NCI-H82 treated with DMSO at 0.1 percent for 48 hours (cell line): ENCODE measurements at regions not wholly inside any gene's neighbourhood (a gene's known extent, or its start where the extent isn't known, plus 50 kb on each side); places are given as distances from the start of the nearest gene placed in this dataset.
"Not testable (repeated sequence)": the region's sequence is repeated elsewhere in the genome, so short reads cannot be mapped to it uniquely, and the experiment has no call there.

ENCODE experiments used
- DNase-seq: peaks from one replicate; lab custom pipeline; 2025; ENCODE audit not compliant: unreplicated experiment; lab: John Stamatoyannopoulos, UW

DNA sequence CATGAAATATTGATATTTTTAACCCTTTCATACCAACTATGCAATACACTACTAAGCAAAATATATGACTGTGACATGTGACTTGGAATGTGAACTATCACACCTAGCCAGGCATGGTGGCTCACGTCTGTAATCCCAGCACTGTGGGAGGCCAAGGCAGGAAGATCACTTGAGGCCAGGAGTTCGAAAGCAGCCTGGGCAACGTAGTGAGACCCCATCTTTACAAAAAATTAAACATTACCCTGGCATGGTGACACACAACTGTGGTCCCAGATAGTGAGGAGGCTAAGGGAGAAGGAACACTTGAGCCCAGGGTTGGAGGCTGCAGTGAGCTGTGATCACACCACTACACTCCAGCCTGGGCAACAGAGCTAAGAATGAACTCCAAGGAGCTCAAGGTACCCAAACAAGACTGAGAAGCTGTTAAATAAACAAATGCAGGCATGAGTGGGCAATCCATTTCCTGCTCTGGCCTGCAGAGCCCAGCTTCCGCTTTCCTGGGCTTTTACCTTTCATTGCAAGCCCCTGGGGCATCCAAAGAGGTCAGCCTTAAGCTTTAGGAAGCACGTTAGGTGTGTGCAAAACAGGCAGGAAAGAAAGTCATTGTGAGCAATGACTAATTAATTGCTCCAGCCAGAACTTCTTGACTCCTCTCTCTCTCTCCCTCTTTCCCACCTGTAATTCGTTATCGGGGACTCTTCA, 162.1 kb upstream of the FOXK1 start:
- no peak for DNase-seq

DNA sequence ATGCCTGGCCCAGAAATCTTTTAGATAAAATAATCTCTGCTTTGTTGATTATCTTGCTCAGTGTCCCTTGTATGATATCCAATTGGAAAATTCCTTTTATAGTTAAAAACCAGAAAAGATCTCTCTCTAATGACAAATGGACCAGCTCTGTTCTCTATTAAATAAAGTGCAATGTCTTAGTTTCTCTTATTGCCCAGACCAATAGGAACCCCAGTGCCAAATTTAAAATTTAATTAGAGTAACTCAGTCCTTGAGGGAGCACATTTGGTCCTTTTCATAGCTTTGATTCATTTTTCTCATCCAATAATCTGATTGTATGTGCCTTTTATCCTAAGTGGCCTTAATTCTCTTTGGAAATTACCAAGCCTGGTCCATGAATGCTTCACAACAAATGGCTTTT, 158.9 kb upstream of the FOXK1 start:
- no peak for DNase-seq

DNA sequence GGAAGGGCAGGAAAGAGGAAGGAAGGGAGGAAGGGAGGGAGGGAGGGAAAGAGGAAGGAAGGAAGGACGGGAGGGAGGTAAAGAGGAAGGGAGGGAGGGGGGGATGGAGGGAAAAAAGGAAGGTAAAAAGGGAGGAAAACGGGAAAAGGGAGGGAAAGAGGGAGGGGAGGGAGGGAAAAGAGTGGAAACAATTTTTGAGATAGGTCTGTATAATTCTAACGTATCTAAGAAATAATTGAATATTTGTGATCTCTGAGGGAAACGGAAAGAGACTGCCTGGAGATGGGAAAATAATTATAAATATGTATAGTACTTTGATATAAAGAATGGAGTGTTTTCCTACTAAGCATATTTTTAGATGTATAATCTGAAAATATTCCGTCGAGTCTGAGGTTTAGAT, 158.2 kb upstream of the FOXK1 start:
- DNase-seq, result no peak

DNA sequence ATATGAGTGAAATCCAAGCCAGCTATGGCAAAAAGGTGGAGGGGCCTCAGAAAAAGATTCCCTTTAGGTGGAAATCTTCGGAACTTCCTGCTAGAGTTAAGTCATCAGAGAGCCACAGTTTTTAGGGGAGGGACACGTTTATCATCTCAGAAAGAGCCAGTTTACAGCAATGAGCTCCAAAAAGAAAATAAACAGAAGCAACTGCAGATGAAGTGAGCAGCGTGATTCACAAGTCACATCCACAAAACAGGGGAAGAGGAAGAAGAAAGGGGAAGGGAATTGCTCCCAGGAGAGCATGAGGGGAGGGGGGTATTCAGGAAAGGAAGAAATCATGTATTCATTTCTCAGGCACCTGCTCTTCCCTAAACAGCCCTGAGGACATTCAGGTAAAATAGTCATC, 156.2 kb upstream of the FOXK1 start:
- DNase-seq, result no peak

DNA sequence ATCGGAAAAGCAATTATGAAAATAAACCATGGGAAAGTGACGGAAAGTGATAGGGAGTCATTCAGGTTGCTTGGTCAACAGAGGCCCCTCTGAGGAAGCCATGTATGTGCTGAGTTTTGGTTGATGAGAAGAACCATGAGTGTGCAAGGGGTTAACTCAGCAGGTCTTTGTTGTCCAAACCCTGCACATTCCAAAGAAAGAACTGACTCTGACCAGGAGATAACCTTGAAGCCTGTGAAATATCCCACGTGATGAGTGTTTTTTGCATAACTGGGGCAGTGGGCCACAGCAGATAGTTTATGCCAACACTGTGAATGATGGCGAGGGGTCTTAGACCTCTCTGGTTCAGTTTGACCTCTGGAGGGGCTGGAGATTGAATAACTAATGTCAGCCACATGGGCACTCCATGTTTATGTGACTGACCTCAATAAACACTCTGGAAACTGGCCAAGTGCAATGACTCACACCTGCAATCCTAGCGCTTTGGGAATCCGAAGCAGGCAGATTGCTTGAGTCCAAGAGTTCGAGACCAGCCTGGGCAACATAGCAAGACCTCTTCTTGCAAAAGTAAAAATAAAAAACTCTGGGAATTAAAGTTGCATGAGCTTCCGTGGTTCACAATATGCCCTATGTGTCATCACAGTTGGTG, 154.0 kb upstream of the FOXK1 start:
- no peak for DNase-seq

DNA sequence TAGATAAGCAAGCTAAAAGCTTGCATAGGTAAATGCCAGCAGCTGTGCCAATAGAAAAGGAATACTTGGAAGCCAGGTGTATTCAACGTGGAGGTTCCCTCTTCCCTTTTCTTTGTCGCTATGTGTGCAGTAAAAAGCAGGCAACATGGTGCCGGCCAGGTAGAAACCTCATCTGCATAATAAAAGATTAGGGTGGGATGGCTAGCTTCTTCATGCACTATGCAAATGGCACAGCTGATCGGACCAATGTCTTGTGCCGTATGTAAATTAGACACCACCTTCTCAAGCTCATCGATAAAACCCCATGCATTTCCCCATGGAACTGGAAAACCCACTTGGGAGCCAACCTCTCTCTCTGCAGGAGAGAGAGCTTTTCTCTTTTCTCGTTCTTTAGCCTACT, 150.9 kb upstream of the FOXK1 start:
- DNase-seq, result no peak

DNA sequence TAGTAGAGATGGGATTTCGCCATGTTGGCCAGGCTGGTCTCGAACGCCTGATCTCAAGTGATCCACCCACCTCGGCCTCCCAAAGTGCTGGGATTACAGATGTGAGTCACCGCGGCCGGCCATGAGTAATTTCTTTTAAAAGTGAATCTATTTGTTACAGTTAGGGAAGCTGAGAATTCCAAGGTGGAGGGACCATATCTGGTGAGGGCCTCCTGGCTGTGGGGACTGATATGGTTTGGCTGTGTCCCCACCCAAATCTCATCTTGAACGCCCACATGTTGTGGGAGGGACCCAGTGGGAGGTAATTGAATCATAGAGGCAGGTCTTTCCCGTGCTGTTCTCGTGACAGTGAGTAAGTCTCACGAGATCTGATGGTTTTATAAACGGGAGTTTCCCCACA, 148.8 kb upstream of the FOXK1 start:
- DNase-seq, result not testable (repeated sequence)

DNA sequence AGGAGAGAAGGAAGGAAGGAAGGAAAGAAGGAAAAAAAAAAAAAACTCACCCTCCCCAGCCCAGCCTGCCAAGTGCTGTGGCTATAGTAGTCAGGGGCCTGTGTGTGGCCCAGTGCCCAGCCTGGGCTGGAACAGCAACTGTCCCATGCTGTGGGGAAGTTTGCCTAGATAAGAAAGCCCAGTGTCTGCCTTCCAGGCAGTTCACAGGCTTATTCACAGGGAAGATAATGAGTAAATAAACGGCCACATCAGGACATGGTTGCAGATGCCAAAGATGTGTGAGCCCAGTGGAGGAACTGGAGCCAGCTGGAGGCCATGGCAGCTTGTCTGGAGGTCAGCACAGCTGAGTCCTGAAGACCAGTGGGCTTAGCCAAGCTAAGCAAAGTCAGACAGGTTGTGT, 132.4 kb upstream of the FOXK1 start:
- DNase-seq, result no peak

DNA sequence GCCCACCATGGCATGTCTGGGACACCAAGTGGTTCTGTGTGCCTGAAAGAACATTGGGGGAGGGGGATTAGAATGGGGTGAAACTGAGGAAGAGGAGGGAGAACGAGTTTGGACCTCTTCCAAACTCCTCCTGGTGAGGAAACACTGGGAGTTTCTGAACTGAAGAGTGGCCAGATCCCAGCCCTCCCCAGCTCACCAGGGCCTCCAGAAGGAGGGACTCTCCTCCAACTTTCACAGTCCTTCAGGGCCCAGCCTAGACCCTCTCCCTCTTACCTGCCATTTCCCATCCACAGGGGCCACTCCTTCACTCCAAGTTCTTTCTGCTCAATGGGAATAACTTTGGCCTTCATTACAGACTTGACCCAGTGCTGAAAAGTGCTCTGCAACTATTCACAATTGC, 132.0 kb upstream of the FOXK1 start:
- DNase-seq, result no peak

DNA sequence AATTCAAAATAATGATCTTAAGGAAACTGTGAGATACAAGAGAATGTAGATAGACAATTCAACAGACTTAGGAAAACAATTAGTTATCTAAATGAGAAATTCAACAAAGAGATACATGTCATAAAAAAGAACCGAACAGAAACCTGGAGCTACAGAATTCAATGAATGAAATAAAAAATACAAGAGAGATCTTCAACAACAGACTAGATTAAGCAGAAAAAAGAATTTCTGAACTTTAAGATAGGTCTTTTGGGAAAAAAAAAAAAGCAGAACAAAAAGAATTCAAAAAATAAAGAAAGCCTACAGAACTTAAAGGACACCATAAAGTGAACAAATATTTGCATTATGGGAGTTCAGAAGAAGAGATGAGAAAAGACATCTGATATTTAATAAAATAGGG, 129.1 kb upstream of the FOXK1 start:
- no peak for DNase-seq

DNA sequence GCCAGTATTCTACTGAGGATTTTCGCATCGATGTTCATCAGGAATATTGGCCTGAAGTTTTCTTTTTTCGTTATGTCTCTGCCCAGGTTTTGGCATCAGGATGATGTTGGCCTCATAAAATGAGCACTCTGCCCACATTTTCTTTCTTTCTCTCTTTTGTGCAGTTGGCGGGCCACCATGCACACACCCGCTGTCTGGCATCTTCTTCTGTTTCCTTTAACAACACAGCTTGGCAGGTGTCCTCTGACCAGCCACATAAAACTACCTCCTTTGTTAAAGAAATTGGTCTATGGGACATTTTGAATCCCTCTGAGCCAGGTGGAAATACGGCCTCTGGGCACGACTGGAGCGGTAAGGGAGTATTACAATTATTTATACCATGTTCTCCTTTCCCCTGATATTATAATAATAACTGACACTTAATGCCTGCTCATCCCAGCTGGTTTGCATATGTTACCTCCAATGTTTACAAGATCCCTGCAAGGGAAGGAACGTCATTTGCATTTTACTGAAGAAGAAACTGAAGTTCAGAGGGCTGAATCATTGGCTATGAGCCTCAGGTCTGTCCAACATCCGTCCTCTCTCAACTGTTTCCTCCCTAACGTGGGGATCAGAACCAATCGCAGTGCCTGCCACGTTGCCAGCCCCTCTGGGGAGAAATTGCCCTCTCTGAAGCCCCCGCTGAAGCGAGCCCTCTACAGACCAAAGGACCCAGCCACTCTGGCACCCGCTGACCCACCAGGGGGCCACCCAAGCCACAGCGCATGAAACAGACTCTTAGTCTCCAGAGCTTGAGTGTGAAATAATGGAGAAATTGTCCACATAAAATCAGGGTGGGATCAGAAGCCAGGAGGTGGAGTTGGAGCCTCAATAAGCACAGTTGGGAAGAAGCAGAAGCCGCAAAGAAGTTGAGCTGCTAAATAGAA, 125.0 kb upstream of the FOXK1 start:
- no peak for DNase-seq

DNA sequence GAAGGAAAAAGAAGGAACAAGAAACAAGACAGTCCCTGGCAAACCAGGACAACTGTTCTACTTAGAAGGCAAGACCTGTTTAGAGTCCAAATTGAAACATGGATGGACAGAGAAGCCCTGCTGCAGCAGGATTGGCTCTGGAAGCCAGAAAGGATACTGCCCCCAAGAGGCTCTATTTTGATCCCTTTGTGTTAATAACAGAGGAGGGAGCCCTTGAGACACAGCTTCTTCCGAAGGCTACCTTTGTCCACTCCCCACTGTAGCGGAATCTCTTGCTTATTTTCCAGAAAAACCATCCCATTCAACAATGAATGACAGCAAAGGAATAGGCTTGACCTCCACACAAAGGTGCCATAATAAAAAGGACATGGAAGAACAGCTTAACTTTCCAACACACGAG, 120.3 kb upstream of the FOXK1 start:
- DNase-seq, result no peak

DNA sequence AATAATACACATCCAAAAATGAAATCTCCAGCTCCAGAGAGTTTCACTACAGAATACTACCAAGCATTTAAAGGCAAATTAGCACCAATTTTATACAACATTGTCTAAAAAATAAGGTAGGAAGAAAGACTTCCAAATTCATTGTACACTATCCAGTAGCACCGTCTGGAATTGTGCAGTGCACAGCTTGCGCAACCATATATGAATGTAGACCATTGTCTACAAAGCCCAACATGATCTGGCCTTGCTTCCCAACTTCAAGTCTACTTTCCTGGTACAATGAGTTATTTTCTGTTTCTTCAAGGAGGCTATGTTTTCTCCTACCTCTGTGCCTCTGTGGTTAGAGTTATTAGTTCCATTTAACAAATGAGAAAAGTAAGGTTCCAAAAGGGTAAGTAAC, 115.4 kb upstream of the FOXK1 start:
- no peak for DNase-seq

DNA sequence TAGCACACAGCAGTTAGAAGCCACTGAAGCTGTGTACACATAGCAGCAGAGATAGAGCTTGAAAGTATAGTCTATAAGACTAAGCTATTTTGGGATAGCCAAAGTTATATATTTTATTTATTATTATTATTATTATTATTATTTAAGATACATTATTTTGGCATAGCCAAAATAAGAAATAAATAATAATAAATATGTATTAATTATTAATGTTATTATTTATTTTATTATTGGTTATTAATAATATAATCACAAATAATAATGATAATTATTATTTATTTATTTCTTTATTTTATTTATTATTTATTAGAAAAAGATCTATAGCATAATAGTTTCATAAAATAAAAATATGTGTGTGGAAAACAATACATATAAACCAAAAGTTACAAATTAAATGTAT, 107.2 kb upstream of the FOXK1 start:
- no peak for DNase-seq

DNA sequence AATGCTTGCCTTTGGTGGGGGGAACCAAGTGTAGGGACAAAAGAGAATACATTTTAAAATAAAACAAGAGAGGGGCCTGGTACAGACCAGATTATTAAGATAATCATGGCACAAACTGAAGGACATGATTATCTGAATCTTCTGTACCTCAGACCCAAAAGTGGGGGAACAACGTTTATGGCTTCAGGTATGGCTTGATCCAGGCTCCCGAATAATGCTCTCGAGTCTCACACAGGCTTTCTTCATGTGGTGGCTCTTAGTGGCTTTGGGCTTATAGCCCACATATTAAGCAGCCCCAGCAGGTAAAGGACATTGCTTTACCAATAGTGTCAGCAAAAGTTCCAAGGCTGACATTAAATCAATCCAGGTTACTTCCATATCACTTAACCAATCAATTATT, 106.8 kb upstream of the FOXK1 start:
- no peak for DNase-seq

DNA sequence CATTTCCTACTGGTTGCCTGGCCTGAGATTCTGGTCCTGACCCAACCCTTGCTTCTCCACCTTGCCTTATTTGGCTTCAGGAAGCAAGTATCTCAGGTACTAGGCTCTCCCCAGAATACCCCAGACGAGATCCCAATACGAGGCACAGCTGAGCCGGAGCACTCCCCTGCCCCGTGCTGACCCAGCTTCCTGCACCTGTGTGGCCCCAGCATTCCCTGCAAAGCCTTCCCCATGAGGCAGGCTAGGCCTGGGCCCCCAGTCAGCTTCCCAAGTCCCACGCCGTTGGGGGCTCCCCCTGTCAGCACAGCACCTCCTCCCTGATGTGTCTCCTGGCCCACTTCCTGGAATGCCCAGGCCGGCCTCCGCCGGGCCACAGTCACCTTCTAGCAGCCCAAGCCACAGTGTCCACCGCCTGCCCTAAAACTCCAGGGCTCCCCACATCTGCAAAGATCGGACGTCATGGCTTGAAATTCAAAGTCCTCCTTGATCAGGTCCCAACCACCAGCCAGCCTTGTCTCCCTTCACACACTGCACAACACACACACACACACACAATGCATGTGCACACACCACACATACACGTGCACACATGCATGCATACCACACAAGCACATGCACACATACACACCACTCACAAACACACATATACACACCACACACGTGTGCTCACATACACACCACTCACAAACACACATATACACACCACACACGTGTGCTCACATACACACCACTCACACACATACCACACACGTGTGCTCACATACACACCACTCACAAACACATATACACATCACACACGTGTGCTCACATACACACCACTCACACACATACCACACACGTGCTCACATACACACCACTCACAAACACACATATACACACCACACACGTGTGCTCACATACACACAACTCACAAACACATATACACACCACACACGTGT, 78.9 kb upstream of the FOXK1 start:
- DNase-seq, result no peak

DNA sequence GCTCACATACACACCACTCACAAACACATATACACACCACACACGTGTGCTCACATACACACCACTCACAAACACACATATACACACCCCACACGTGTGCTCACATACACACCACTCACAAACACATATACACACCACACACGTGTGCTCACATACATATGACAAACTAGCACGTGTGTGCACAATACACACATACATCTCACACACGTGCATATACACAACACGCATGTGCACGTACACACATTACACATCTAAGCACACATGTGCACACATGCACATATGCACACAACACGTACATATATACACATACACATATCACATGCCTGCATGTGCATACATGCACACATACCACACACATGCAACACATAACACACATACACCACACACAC, 78.3 kb upstream of the FOXK1 start:
- no peak for DNase-seq

DNA sequence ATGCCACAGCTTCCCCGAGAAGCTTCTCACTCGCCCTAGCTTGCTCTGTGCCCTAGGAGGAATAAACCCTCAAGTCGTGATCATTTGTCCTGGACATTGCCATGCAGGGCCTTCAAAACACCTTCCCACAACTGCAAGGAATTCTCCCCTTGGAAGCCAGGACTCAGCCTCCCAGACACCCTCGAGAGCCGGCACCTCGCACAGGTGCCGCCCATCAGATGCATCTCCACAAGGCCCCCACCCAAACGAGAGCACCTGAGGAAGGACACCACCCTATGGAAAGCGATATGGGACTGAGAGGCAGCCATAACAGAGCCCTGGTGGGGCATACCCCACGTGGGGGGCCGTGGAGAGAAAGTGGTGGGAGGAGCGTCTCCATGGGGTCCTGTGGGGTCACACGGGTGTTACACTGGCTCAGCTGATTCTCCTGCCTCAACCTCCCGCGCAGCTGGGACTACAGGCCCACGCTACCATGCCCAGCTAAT, 77.6 kb upstream of the FOXK1 start:
- no peak for DNase-seq

DNA sequence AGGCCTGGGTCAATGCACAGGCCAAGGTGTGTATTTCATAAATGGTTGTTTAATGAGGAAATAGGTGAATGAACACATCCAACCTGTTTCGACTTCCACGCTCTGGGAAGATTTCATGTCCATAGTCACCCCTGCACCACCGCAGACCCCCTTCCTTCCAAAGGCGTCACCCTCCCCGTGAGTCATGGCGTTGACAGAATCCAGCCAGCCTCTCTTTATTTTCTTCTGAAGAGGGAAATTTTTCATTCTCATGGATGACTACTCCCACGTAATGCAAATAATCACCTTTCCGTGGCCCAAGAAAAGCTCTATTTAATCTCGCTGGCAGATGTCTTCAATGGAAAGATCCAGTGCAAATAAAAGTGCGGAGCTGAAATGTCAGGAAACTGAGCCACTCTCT, 75.3 kb upstream of the FOXK1 start:
- DNase-seq, result no peak

DNA sequence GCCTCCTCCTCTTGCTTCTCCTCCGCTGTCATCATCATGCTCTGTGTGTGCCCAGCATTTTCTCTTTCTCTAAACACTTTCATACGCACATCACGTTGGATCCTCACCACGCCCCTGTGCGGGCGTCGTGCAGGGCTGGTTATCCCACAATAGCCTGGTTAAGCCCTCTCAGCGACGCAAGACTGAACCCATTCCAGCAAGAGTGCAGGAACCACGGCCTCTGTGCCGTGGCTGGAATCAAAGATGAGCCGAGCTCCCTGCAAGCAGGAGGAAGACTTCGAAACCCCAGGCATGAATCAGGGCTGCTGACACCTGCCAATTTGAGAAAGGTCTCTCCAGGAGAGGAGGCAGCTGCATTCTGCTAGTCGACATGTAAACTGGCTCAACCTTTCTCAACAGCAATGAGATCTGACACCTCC, 74.8 kb upstream of the FOXK1 start:
- no peak for DNase-seq

DNA sequence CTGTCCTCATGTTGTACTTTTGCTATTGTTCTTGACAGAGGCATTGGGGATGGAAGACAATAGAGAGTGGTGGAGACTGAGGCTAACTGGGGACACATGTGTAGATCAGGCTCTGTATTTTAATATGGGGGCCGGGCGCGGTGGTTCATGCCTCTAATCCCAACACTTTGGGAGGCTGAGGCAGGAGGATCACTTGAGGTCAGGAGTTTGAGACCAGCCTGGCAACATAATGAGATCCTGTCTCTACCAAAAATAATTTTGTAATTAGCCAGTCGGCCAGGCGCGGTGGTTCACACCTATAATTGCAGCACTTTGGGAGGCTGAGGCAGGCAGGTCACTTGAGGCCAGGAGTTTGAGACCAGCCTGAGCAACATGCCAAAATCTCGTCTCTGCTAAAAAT, 72.5 kb upstream of the FOXK1 start:
- DNase-seq, result not testable (repeated sequence)
